Esophagus mucosa (tissue), 1 donor: ENCODE measurements at regions not wholly inside any gene's neighbourhood (a gene's known extent, or its start where the extent isn't known, plus 50 kb on each side); places are given as distances from the start of the nearest gene placed in this dataset.

ENCODE experiments used
- ATAC-seq: fragments of 200-7000 bp; cut with Tn5 transposase; one replicate; pipeline ENCODE4 v1.9.1; 2020
- donor health status: DM: yes; HTN: yes; CAD: no.

- no peak for ATAC-seq
Measured at GRCh38 chr4:8754634-8755589, 116.7 kb downstream of the HMX1 start.

- no peak for ATAC-seq
Measured at GRCh38 chr4:8748236-8748575, 123.4 kb downstream of the HMX1 start.

GRCh38 chr4:8747467-8748235 is 124.0 kb downstream of the HMX1 start:
- ATAC-seq = no peak

- ATAC-seq = no peak
Measured at GRCh38 chr4:8746523-8747466, 124.8 kb downstream of the HMX1 start.

GRCh38 chr4:8745826-8746225 is 125.8 kb downstream of the HMX1 start:
- ATAC-seq = no peak

GRCh38 chr4:8745005-8745790 is 126.4 kb downstream of the HMX1 start:
- ATAC-seq = no peak

- no peak for ATAC-seq
Measured at GRCh38 chr4:8744083-8744805, 127.4 kb downstream of the HMX1 start.

- ATAC-seq = no peak
Measured at GRCh38 chr4:8742546-8742945, 129.1 kb downstream of the HMX1 start.

- ATAC-seq = no peak
Measured at GRCh38 chr4:8741513-8742226, 130.0 kb downstream of the HMX1 start.

GRCh38 chr4:8740666-8741395 is 130.8 kb downstream of the HMX1 start:
- no peak for ATAC-seq

- ATAC-seq = no peak
Measured at GRCh38 chr4:8739820-8740665, 131.6 kb downstream of the HMX1 start.

GRCh38 chr4:8739317-8739716 is 132.3 kb downstream of the HMX1 start:
- ATAC-seq = no peak

- ATAC-seq = no peak
Measured at GRCh38 chr4:8738471-8738931, 133.1 kb downstream of the HMX1 start.

- ATAC-seq = no peak
Measured at GRCh38 chr4:8737601-8738279, 133.9 kb downstream of the HMX1 start.

GRCh38 chr4:8737075-8737474 is 134.6 kb downstream of the HMX1 start:
- no peak for ATAC-seq

- ATAC-seq = no peak
Measured at GRCh38 chr4:8736090-8736825, 135.4 kb downstream of the HMX1 start.
